GM13976 (cell line): ENCODE measurements at regions not wholly inside any gene's neighbourhood (a gene's known extent, or its start where the extent isn't known, plus 50 kb on each side); places are given as distances from the start of the nearest gene placed in this dataset.

Source experiments
- DNase-seq: peaks from one replicate; pipeline ENCODE4 v3.0.0; 2012; ENCODE audit warnings: low spot score
- in situ Hi-C: fragments of 300-500 bp; cut with MboI; formaldehyde crosslinking; loops from one replicate; pipeline ENCODE4 v1.12.0; 2022; ENCODE audit warnings: low sequenced_read_pairs, mixed read lengths, inconsistent platforms; ENCODE audit not compliant: unreplicated experiment
- TF ChIP-seq, protein P1 (sequence below): IDR thresholded peaks from 2 replicates; pipeline ENCODE4 v1.5.1; 2012; ENCODE audit warnings: borderline replicate concordance, mild to moderate bottlenecking; ENCODE audit not compliant: insufficient read depth; ENCODE audit errors: extremely low read depth, missing control alignments, control extremely low read depth

DNA sequence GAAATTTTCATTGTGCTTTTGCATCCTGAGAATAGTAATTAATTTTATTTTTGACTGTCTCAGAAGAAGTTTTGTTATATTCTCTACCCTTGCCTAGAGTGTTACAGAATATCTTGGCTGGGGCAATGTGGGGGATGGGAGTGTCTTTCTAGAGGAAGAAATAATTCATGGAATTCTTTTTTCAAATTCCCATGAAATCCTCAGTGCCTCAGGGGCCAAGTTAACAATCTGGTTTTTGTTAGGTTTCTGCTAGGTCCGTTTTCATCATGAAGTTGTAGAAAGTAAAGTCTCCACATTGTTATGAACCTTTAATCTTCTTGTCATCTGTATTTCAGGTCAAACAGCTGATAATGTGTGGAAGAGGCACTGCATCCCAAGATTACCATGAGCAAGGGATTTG, 145.6 kb upstream of the GYPC start:
- no peak for DNase-seq
- in situ Hi-C loops: no loop called here
- TF ChIP-seq, protein P1, sequence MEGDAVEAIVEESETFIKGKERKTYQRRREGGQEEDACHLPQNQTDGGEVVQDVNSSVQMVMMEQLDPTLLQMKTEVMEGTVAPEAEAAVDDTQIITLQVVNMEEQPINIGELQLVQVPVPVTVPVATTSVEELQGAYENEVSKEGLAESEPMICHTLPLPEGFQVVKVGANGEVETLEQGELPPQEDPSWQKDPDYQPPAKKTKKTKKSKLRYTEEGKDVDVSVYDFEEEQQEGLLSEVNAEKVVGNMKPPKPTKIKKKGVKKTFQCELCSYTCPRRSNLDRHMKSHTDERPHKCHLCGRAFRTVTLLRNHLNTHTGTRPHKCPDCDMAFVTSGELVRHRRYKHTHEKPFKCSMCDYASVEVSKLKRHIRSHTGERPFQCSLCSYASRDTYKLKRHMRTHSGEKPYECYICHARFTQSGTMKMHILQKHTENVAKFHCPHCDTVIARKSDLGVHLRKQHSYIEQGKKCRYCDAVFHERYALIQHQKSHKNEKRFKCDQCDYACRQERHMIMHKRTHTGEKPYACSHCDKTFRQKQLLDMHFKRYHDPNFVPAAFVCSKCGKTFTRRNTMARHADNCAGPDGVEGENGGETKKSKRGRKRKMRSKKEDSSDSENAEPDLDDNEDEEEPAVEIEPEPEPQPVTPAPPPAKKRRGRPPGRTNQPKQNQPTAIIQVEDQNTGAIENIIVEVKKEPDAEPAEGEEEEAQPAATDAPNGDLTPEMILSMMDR: no peak

DNA sequence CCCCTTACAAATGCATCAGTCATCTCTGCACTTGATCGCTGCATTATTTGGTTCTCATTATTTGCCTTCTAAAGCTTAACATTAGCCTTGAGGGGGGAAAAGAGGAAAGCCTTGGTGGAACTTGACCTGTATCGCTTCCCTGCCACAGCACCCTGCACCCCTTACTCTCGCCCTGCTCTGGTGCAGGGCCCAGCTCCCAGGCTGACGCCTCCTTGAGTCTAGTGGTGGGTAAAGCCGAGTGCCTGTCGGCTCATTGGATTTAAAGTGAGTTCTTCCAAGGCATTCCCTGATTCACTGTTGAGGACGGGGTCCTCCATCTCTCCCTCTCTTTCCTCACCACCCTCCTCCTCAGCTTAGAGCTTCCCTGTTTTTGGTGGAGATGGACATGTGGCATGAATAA, 145.0 kb upstream of the GYPC start:
- TF ChIP-seq, protein P1: no peak
- no peak for DNase-seq
- in situ Hi-C loops: no loop called here

DNA sequence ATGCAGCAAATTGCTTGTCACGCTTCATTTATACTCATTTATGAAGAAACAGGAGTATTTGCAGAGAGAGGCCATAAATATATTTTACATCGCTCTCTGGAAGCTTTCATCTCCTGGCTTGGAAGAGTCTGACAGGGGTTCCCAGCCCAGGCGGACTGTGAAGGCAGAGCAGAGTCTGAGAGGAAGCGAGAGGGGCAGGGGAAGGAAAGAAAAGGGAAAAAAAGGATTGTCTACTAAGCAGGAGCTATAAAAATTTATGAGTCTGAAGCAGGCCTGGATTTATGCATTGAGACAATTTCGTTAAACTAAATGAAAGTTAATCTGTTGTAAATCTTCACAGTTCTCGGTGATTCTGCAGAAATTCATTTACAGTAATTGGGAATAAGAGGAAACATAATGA, 143.9 kb upstream of the GYPC start:
- TF ChIP-seq, protein P1: no peak
- DNase-seq: no peak
- in situ Hi-C loops: no loop called here

DNA sequence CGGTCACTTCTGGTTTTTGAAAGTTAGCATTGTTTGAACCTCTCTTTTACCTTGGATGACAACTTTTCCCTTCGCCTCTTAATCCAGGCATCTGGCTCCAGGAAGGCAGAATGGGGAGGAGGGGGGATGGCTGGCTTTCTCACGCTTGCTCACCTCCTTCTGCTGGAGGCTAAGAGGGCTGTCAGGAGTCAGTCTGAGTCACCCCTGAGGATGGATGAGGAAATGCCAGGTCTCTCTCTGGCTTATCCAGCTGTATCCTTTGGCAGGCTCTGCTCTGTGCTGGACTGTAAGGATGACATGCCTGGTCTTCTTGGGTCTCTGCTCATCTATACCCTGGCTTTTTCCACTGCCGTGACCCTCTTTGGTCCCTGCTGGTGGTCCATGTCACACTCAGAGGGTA, 142.9 kb upstream of the GYPC start:
- in situ Hi-C loops: no loop called here
- TF ChIP-seq, protein P1: no peak
- DNase-seq: no peak

DNA sequence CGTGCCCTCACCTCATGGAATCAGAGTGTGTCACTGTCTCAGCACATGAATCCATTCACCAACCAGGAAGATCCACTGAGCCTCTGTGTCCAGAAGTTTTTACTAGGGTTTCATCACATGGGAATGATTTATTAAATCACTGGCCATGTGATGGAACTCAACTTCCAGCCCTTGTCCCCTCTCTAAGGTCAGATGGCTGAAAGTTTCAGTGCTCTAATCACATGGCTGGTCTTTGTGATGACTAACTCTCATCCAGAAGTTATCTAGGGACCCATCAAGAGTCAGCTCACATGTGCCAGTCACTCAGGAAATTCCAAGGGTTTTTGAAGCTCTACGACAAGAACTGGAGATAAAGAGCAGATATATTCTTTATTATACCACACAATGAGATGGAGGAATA, 140.5 kb upstream of the GYPC start:
- in situ Hi-C loops: no loop called here
- TF ChIP-seq, protein P1: no peak
- DNase-seq: no peak

DNA sequence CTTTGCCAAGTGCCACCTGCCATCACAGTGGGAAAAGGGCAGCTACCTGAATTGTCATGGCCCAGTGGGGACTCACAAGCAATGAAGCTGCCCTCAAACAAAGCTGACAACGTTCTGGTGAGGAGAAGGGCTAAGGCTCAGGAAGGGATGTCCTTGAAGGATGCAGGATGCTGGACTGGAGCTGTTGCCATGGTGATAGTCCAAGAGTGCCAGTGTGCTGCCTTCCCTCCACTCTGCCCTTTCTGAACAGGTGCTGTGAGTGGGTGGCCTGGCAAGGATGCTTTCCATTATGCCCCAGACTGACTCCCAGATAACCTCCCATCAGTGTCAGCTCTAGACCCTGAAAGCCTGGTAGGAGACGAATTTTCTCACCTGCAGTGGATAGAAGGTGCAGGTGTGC, 137.8 kb upstream of the GYPC start:
- in situ Hi-C loops: no loop called here
- DNase-seq: no peak
- TF ChIP-seq, protein P1: no peak
